RWPE1 (cell line): ENCODE measurements at regions not wholly inside any gene's neighbourhood (a gene's known extent, or its start where the extent isn't known, plus 50 kb on each side); places are given as distances from the start of the nearest gene placed in this dataset.

ENCODE experiments used
- CTCF ChIA-PET: fragments of 350-600 bp; sonication (Branson Sonifier 250); formaldehyde crosslinking; extraction: SDS; loops from one replicate; lab custom pipeline; 2021; lab: Yijun Ruan, JAX
- POLR2A ChIA-PET: fragments of 400-600 bp; formaldehyde crosslinking; extraction: SDS; loops from one replicate; lab custom pipeline; 2020; ENCODE audit warnings: antibody characterized with exemption; ENCODE audit not compliant: low non-redundant PET; lab: Yijun Ruan, JAX
- DNase-seq: peaks from one replicate; pipeline ENCODE4 v3.0.0; 2012; ENCODE audit warnings: low spot score
- H3K27ac ChIP-seq: fragments of 450-650 bp; 2 replicates; pipeline ENCODE4 v1.5.1; 2017
- CTCF ChIP-seq: fragments of 450-650 bp; conservative IDR thresholded peaks from 2 replicates; pipeline ENCODE4 v1.5.1; 2017; ENCODE audit warnings: low read depth, mild to moderate bottlenecking

DNA sequence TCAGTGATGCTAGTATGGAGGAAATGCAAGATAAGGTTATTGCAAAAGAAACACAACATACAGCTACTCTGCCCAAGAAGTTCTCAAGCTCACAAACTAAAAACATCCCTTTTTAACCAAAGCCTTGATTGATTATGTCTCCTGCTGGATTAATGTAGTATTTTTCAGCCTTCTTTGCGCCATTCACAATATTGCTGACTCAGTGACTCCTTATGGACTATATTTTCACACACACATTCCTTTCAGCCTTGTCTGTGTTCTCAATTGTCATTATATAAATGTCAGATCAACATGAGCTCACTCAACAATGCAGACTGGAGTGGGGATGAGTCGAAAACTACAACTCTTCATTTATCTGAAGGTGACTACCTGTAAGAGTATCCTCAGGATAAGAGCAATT, 579.3 kb upstream of the CDH8 start:
- no peak for DNase-seq
- CTCF ChIA-PET = no interaction called here
- POLR2A ChIA-PET = no interaction called here
- H3K27ac ChIP-seq = no peak overlapping the region
- no peak for TF ChIP-seq CTCF

GRCh38 chr16:62610291-62610690, 574.1 kb upstream of the CDH8 start:
- POLR2A ChIA-PET = no interaction called here
- DNase-seq = no peak
- no peak overlapping the region for H3K27ac ChIP-seq
- CTCF ChIA-PET = no interaction called here
- TF ChIP-seq CTCF = no peak

- ChIA-PET POLR2A (no interaction called here), CTCF (no interaction called here)
- H3K27ac ChIP-seq = no peak overlapping the region
Measured at GRCh38 chr16:62602790-62603189, 566.6 kb upstream of the CDH8 start.

DNA sequence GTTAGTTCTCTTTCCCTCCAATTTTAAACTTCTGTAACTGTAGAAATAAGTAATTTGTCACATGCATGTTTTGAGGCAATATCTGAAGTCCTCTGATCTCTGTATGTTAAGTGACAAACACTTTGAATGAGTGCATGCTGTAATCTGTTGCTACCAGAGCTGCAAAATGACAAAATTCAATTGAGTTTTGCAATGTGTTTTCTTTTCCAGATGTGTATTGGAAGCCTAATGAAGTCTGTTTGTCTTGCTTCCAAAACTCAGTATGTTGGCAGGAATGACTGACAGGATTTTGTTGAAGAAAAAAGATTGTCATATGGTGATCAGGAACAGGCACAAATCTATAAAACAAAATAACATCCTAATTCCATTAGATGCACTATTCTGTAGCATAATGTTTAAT, 561.6 kb upstream of the CDH8 start:
- POLR2A ChIA-PET = interaction anchor here (0.6 kb wide), 1 partner anchor 162 kb away, joined by 6 read pairs; no protein-coding TSS in a partner anchor
- CTCF ChIA-PET = no interaction called here
- no peak for DNase-seq
- no peak overlapping the region for H3K27ac ChIP-seq
- no peak for TF ChIP-seq CTCF

More at GRCh38 chr16:62602790-62603189, 566.6 kb upstream of the CDH8 start:
- no peak for TF ChIP-seq CTCF
- no peak for DNase-seq

GRCh38 chr16:62596584-62596983, 560.3 kb upstream of the CDH8 start:
- H3K27ac ChIP-seq = no peak overlapping the region
- DNase-seq = no peak
- TF ChIP-seq CTCF = no peak
- ChIA-PET CTCF (no interaction called here), POLR2A (no interaction called here)

GRCh38 chr16:62596125-62596524, 559.9 kb upstream of the CDH8 start:
- ChIA-PET CTCF (no interaction called here), POLR2A (no interaction called here)
- DNase-seq = no peak
- no peak for TF ChIP-seq CTCF
- H3K27ac ChIP-seq = no peak overlapping the region
